ENCODE measurements at regions not wholly inside any gene's neighbourhood (a gene's known extent, or its start where the extent isn't known, plus 50 kb on each side); places are given as distances from the start of the nearest gene placed in this dataset.

GRCh38 chr1:79629414-79629813, 622.9 kb upstream of the ADGRL4 start:
- TF ChIP-seq CTCF (IDR thresholded peaks at IDR 0.05) = no peak
- Histone ChIP-seq H3K9me3 (no peaks in the 10 kb centered on the region), H3K4me3 (no peak overlapping the region), H3K27ac (no peak overlapping the region), H3K27me3 (replicated peaks; ENCODE audit: insufficient read depth) (no peaks in the 10 kb centered on the region), H3K4me1 (ENCODE audit: control insufficient read depth in 1 of 2, low read depth in 2 of 2) (no peaks in the 10 kb centered on the region), H3K36me3 (no peaks in the 10 kb centered on the region)
- no peak for ATAC-seq (ENCODE audit: insufficient number of reproducible peaks, low FRiP score, low read depth)
- no peak for DNase-seq (ENCODE audit: low spot score)

- H3K27me3 ChIP-seq (replicated peaks; ENCODE audit: insufficient read depth) = no peaks in the 10 kb centered on the region
- no peaks in the 10 kb centered on the region for H3K36me3 ChIP-seq
- DNase-seq (ENCODE audit: low spot score) = no peak
- no peak for ATAC-seq (ENCODE audit: insufficient number of reproducible peaks, low FRiP score, low read depth)
- H3K4me3 ChIP-seq = no peak overlapping the region
- no peak overlapping the region for H3K27ac ChIP-seq
- no peak for TF ChIP-seq CTCF (IDR thresholded peaks at IDR 0.05)
- H3K9me3 ChIP-seq = no peaks in the 10 kb centered on the region
- no peaks in the 10 kb centered on the region for H3K4me1 ChIP-seq (ENCODE audit: control insufficient read depth in 1 of 2, low read depth in 2 of 2)
Measured at GRCh38 chr1:79617777-79618176, 611.2 kb upstream of the ADGRL4 start.

- no peaks in the 10 kb centered on the region for H3K27me3 ChIP-seq (replicated peaks; ENCODE audit: insufficient read depth)
- no peaks in the 10 kb centered on the region for H3K4me1 ChIP-seq (ENCODE audit: control insufficient read depth in 1 of 2, low read depth in 2 of 2)
- no peak overlapping the region for H3K27ac ChIP-seq
- no peak for TF ChIP-seq CTCF (IDR thresholded peaks at IDR 0.05)
- H3K4me3 ChIP-seq = no peak overlapping the region
- DNase-seq (ENCODE audit: low spot score) (no peak), ATAC-seq (ENCODE audit: insufficient number of reproducible peaks, low FRiP score, low read depth) (no peak)
- no peaks in the 10 kb centered on the region for H3K36me3 ChIP-seq
- no peaks in the 10 kb centered on the region for H3K9me3 ChIP-seq
Measured at GRCh38 chr1:79614762-79615161, 608.2 kb upstream of the ADGRL4 start.

GRCh38 chr1:79614106-79614505, 607.6 kb upstream of the ADGRL4 start:
- Histone ChIP-seq H3K27me3 (replicated peaks; ENCODE audit: insufficient read depth) (no peaks in the 10 kb centered on the region), H3K4me3 (no peak overlapping the region), H3K27ac (no peak overlapping the region), H3K4me1 (ENCODE audit: control insufficient read depth in 1 of 2, low read depth in 2 of 2) (no peaks in the 10 kb centered on the region), H3K9me3 (no peaks in the 10 kb centered on the region), H3K36me3 (no peaks in the 10 kb centered on the region)
- DNase-seq (ENCODE audit: low spot score) (no peak), ATAC-seq (ENCODE audit: insufficient number of reproducible peaks, low FRiP score, low read depth) (no peak)
- TF ChIP-seq CTCF (IDR thresholded peaks at IDR 0.05) = no peak

- Histone ChIP-seq H3K4me1 (ENCODE audit: control insufficient read depth in 1 of 2, low read depth in 2 of 2) (no peaks in the 10 kb centered on the region), H3K27ac (no peak overlapping the region), H3K27me3 (replicated peaks; ENCODE audit: insufficient read depth) (no peaks in the 10 kb centered on the region), H3K9me3 (no peaks in the 10 kb centered on the region), H3K4me3 (no peak overlapping the region), H3K36me3 (no peaks in the 10 kb centered on the region)
- no peak for TF ChIP-seq CTCF (IDR thresholded peaks at IDR 0.05)
- ATAC-seq (ENCODE audit: insufficient number of reproducible peaks, low FRiP score, low read depth) (no peak), DNase-seq (ENCODE audit: low spot score) (no peak)
Measured at GRCh38 chr1:79613046-79613445, 606.5 kb upstream of the ADGRL4 start.
